ENCODE measurements at regions not wholly inside any gene's neighbourhood (a gene's known extent, or its start where the extent isn't known, plus 50 kb on each side); places are given as distances from the start of the nearest gene placed in this dataset.
"Not testable (repeated sequence)": the region's sequence is repeated elsewhere in the genome, so short reads cannot be mapped to it uniquely, and the experiment has no call there.

GRCh38 chr2:77753710-77754345 lies 231.7 kb upstream of the LRRTM4 start:
- H3K27me3 ChIP-seq (ENCODE audit: control insufficient read depth in 1 of 2, insufficient read depth in 2 of 2, low read length in 2 of 2); H3K27ac ChIP-seq (ENCODE audit: extremely low read length, insufficient read depth, low read length); FAIRE-seq; H3K36me3 ChIP-seq (replicated peaks in 1 of 2; ENCODE audit: control insufficient read depth in 1 of 2, insufficient read depth in 2 of 2, low read length in 2 of 2); in situ Hi-C loops (cut with HindIII; ENCODE audit: extremely low pct_ligation_motif_present, low pct_unique_long_range_greater_than_20kb); H3K4me3 ChIP-seq (replicated peaks in 1 of 3; ENCODE audit: insufficient read depth in 1 of 3, low read depth in 2 of 3, low read length in 3 of 3); H3K9ac ChIP-seq (ENCODE audit: insufficient read depth, low read depth, low read length); ATAC-seq; intact Hi-C loops (cut with micrococcal nuclease; ENCODE audit: unreplicated experiment); BruUV-seq (replicated peaks); H4K20me1 ChIP-seq (ENCODE audit: insufficient read depth, low read length); DNase-seq (ENCODE audit: low spot score); H3K9me3 ChIP-seq (ENCODE audit: low read length); H3K79me2 ChIP-seq (ENCODE audit: insufficient read depth, low read length); POLR2A ChIA-PET; H3K4me1 ChIP-seq (ENCODE audit: insufficient read depth, low read length); H2AFZ ChIP-seq (ENCODE audit: low read length); CTCF ChIA-PET (ENCODE audit: low intra/inter-chr PET ratio, low total read pairs); TF ChIP-seq SOX6 (IDR thresholded peaks at IDR 0.05): not testable (repeated sequence)
- 0 out of 2 replicates have a peak overlapping the region, but pooled peaks have one; percentile 18 for H3K4me2 ChIP-seq (ENCODE audit: low read depth, low read length)
- TF ChIP-seq ZBTB33 (CRISPR knock-in tag; IDR thresholded peaks at IDR 0.05) (peak; percentile 61; the same call in 1 of the 2 replicates), SOX6 (CRISPR knock-in tag; IDR thresholded peaks at IDR 0.05) (peak; percentile 20; the same call in 1 of the 2 replicates), POGZ (CRISPR knock-in tag; IDR thresholded peaks at IDR 0.05) (0 out of 2 replicates have a peak, but pooled peaks have one; percentile 15), ZNF281 (CRISPR knock-in tag; IDR thresholded peaks at IDR 0.05; ENCODE audit: borderline replicate concordance) (peak; percentile 70)
- WGBS (ENCODE audit: low lambda C conversion rate) = 83% methylated on average over 22 of the region's 30 CpGs

Measured in HepG2 (cell line).